ENCODE measurements at regions not wholly inside any gene's neighbourhood (a gene's known extent, or its start where the extent isn't known, plus 50 kb on each side); places are given as distances from the start of the nearest gene placed in this dataset.

- no peak for TF ChIP-seq GLIS3 (CRISPR knock-in tag; IDR thresholded peaks at IDR 0.05)
- no peak for TF ChIP-seq CSDC2 (CRISPR knock-in tag; IDR thresholded peaks at IDR 0.05)
- no peak for TF ChIP-seq ZFP30 (CRISPR knock-in tag; IDR thresholded peaks at IDR 0.05)
- TF ChIP-seq TSHZ2 (CRISPR knock-in tag; IDR thresholded peaks at IDR 0.05) = no peak
- TF ChIP-seq ZNF8 (CRISPR knock-in tag; IDR thresholded peaks at IDR 0.05) = no peak
- TF ChIP-seq, protein P1, sequence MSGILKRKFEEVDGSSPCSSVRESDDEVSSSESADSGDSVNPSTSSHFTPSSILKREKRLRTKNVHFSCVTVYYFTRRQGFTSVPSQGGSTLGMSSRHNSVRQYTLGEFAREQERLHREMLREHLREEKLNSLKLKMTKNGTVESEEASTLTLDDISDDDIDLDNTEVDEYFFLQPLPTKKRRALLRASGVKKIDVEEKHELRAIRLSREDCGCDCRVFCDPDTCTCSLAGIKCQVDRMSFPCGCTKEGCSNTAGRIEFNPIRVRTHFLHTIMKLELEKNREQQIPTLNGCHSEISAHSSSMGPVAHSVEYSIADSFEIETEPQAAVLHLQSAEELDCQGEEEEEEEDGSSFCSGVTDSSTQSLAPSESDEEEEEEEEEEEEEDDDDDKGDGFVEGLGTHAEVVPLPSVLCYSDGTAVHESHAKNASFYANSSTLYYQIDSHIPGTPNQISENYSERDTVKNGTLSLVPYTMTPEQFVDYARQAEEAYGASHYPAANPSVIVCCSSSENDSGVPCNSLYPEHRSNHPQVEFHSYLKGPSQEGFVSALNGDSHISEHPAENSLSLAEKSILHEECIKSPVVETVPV (CRISPR knock-in tag; IDR thresholded peaks at IDR 0.05) = no peak
- no peak for TF ChIP-seq ZC3H10 (CRISPR knock-in tag; IDR thresholded peaks at IDR 0.05)
- no peak for TF ChIP-seq ZFP3 (CRISPR knock-in tag; IDR thresholded peaks at IDR 0.05)
- TF ChIP-seq, protein P2, sequence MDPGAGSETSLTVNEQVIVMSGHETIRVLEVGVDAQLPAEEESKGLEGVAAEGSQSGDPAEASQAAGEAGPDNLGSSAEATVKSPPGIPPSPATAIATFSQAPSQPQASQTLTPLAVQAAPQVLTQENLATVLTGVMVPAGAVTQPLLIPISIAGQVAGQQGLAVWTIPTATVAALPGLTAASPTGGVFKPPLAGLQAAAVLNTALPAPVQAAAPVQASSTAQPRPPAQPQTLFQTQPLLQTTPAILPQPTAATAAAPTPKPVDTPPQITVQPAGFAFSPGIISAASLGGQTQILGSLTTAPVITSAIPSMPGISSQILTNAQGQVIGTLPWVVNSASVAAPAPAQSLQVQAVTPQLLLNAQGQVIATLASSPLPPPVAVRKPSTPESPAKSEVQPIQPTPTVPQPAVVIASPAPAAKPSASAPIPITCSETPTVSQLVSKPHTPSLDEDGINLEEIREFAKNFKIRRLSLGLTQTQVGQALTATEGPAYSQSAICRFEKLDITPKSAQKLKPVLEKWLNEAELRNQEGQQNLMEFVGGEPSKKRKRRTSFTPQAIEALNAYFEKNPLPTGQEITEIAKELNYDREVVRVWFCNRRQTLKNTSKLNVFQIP (CRISPR knock-in tag; IDR thresholded peaks at IDR 0.05; ENCODE audit: borderline replicate concordance, low read depth) = no peak
Observed at GRCh38 chr2:156666130-156666785, 230.1 kb downstream of the GPD2 start.
